ENCODE measurements at regions not wholly inside any gene's neighbourhood (a gene's known extent, or its start where the extent isn't known, plus 50 kb on each side); places are given as distances from the start of the nearest gene placed in this dataset.
"Not testable (repeated sequence)": the region's sequence is repeated elsewhere in the genome, so short reads cannot be mapped to it uniquely, and the experiment has no call there.

- not testable (repeated sequence) for H3K27ac ChIP-seq (ENCODE audit: low read depth in 2 of 2, low read length in 2 of 2); FAIRE-seq
These were observed 130.4 kb upstream of the ERV3-1 start for GRCh38 chr7:65136850-65137249.

GRCh38 chr7:65133087-65133486, 126.6 kb upstream of the ERV3-1 start:
- H3K4me1 ChIP-seq (ENCODE audit: control insufficient read depth in 2 of 3, insufficient read depth in 2 of 3, low read depth in 1 of 3, low read length in 3 of 3); H3K9me3 ChIP-seq (ENCODE audit: control insufficient read depth in 2 of 3, insufficient read depth in 1 of 3, low read length in 3 of 3); H3K9ac ChIP-seq (ENCODE audit: low read length in 3 of 3); FAIRE-seq; H3K27me3 ChIP-seq (ENCODE audit: control insufficient read depth, insufficient read depth, low read length); intact Hi-C loops (cut with DNase I); DNase-seq; H3K36me3 ChIP-seq (ENCODE audit: control insufficient read depth in 2 of 3, insufficient read depth in 3 of 3, low read length in 3 of 3); H3K4me3 ChIP-seq (ENCODE audit: low read length in 3 of 3); H3K27ac ChIP-seq (ENCODE audit: low read depth in 2 of 2, low read length in 2 of 2): not testable (repeated sequence)

More at GRCh38 chr7:65136850-65137249, 130.4 kb upstream of the ERV3-1 start:
- H3K9me3 ChIP-seq (ENCODE audit: control insufficient read depth in 2 of 3, insufficient read depth in 1 of 3, low read length in 3 of 3); H3K36me3 ChIP-seq (ENCODE audit: control insufficient read depth in 2 of 3, insufficient read depth in 3 of 3, low read length in 3 of 3); DNase-seq; H3K27me3 ChIP-seq (ENCODE audit: control insufficient read depth, insufficient read depth, low read length); H3K4me3 ChIP-seq (ENCODE audit: low read length in 3 of 3); intact Hi-C loops (cut with DNase I); H3K4me1 ChIP-seq (ENCODE audit: control insufficient read depth in 2 of 3, insufficient read depth in 2 of 3, low read depth in 1 of 3, low read length in 3 of 3); H3K9ac ChIP-seq (ENCODE audit: low read length in 3 of 3): not testable (repeated sequence)

GRCh38 chr7:65132256-65132655, 125.8 kb upstream of the ERV3-1 start:
- H3K9me3 ChIP-seq (ENCODE audit: control insufficient read depth in 2 of 3, insufficient read depth in 1 of 3, low read length in 3 of 3); H3K36me3 ChIP-seq (ENCODE audit: control insufficient read depth in 2 of 3, insufficient read depth in 3 of 3, low read length in 3 of 3); DNase-seq; H3K27ac ChIP-seq (ENCODE audit: low read depth in 2 of 2, low read length in 2 of 2); H3K27me3 ChIP-seq (ENCODE audit: control insufficient read depth, insufficient read depth, low read length); FAIRE-seq; H3K4me3 ChIP-seq (ENCODE audit: low read length in 3 of 3); H3K4me1 ChIP-seq (ENCODE audit: control insufficient read depth in 2 of 3, insufficient read depth in 2 of 3, low read depth in 1 of 3, low read length in 3 of 3); intact Hi-C loops (cut with DNase I); H3K9ac ChIP-seq (ENCODE audit: low read length in 3 of 3): not testable (repeated sequence)

DNA sequence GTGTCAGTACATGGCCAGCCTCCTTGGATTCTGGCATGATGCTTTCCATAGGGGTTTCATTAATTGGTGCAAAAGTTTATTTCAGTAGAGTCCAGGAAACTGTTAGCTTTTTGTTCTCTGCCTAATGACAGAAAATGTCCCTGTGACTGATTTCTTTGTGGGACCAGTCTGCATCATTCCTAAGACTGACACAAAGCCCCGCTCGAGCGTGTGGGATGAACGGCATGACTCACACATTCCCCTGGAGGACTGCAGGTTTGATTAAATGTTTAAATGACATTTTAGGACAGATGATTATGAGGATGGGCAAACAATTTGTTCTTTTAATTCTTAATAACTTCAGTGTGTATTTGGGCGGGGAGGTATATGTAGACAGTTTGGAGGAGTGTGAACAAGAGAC, 120.9 kb upstream of the ERV3-1 start:
- FAIRE-seq; H3K9me3 ChIP-seq (ENCODE audit: control insufficient read depth in 2 of 3, insufficient read depth in 1 of 3, low read length in 3 of 3); H3K27me3 ChIP-seq (ENCODE audit: control insufficient read depth, insufficient read depth, low read length); H3K4me3 ChIP-seq (ENCODE audit: low read length in 3 of 3); DNase-seq; intact Hi-C loops (cut with DNase I); H3K36me3 ChIP-seq (ENCODE audit: control insufficient read depth in 2 of 3, insufficient read depth in 3 of 3, low read length in 3 of 3); H3K4me1 ChIP-seq (ENCODE audit: control insufficient read depth in 2 of 3, insufficient read depth in 2 of 3, low read depth in 1 of 3, low read length in 3 of 3); H3K9ac ChIP-seq (ENCODE audit: low read length in 3 of 3); H3K27ac ChIP-seq (ENCODE audit: low read depth in 2 of 2, low read length in 2 of 2): not testable (repeated sequence)

DNA sequence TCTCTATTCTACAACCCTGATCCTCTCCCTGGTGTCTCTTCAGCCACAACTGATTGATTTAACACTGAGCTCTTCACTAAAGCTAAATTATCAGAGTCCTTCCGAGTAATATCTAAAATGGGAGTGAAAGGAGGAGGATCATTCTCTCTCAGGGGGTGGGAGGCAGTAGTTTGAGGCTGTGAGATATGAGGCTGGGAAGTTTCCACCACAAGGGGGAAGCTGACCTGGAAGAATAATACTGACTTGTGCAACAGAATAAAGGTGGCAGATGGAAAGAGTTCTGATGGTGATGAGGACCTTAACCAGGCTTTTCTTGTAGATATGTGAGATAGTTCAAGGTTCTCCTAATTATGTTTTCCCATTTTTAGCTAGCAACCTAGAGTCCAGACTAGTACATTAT, 118.1 kb upstream of the ERV3-1 start:
- intact Hi-C loops (cut with DNase I); H3K4me1 ChIP-seq (ENCODE audit: control insufficient read depth in 2 of 3, insufficient read depth in 2 of 3, low read depth in 1 of 3, low read length in 3 of 3); H3K9me3 ChIP-seq (ENCODE audit: control insufficient read depth in 2 of 3, insufficient read depth in 1 of 3, low read length in 3 of 3); H3K27ac ChIP-seq (ENCODE audit: low read depth in 2 of 2, low read length in 2 of 2); H3K27me3 ChIP-seq (ENCODE audit: control insufficient read depth, insufficient read depth, low read length); FAIRE-seq; H3K36me3 ChIP-seq (ENCODE audit: control insufficient read depth in 2 of 3, insufficient read depth in 3 of 3, low read length in 3 of 3); H3K4me3 ChIP-seq (ENCODE audit: low read length in 3 of 3); H3K9ac ChIP-seq (ENCODE audit: low read length in 3 of 3); DNase-seq: not testable (repeated sequence)

- H3K4me1 ChIP-seq (ENCODE audit: control insufficient read depth in 2 of 3, insufficient read depth in 2 of 3, low read depth in 1 of 3, low read length in 3 of 3); H3K9ac ChIP-seq (ENCODE audit: low read length in 3 of 3); H3K4me3 ChIP-seq (ENCODE audit: low read length in 3 of 3); H3K27ac ChIP-seq (ENCODE audit: low read depth in 2 of 2, low read length in 2 of 2); FAIRE-seq; H3K9me3 ChIP-seq (ENCODE audit: control insufficient read depth in 2 of 3, insufficient read depth in 1 of 3, low read length in 3 of 3); DNase-seq; H3K36me3 ChIP-seq (ENCODE audit: control insufficient read depth in 2 of 3, insufficient read depth in 3 of 3, low read length in 3 of 3); H3K27me3 ChIP-seq (ENCODE audit: control insufficient read depth, insufficient read depth, low read length); intact Hi-C loops (cut with DNase I): not testable (repeated sequence)
These were observed 99.2 kb upstream of the ERV3-1 start for GRCh38 chr7:65105650-65106203.

DNA sequence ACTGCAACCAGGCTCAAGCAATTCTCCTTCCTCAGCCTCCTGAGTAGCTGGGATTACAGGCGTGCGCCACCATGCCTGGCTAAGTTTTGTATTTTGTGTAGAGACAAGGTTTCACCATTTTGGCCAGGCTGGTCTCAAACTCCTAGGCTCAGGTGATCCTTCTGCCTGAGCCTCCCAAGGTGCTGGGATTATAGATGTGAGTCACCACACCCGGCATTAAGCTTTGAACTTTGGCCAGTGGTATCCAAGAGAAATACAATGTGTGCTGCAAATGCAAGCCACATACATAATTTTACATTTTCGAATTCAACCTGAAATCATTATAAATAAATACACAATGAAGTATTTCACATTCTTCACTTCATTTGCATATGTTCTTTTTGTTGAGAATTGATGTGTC, 94.0 kb upstream of the ERV3-1 start:
- FAIRE-seq; H3K9ac ChIP-seq (ENCODE audit: low read length in 3 of 3); H3K36me3 ChIP-seq (ENCODE audit: control insufficient read depth in 2 of 3, insufficient read depth in 3 of 3, low read length in 3 of 3); H3K27ac ChIP-seq (ENCODE audit: low read depth in 2 of 2, low read length in 2 of 2); DNase-seq; H3K27me3 ChIP-seq (ENCODE audit: control insufficient read depth, insufficient read depth, low read length); H3K9me3 ChIP-seq (ENCODE audit: control insufficient read depth in 2 of 3, insufficient read depth in 1 of 3, low read length in 3 of 3); H3K4me3 ChIP-seq (ENCODE audit: low read length in 3 of 3); intact Hi-C loops (cut with DNase I); H3K4me1 ChIP-seq (ENCODE audit: control insufficient read depth in 2 of 3, insufficient read depth in 2 of 3, low read depth in 1 of 3, low read length in 3 of 3): not testable (repeated sequence)

GRCh38 chr7:65081669-65082055, 75.2 kb upstream of the ERV3-1 start:
- DNase-seq = peak in 2 of 5 donors; percentile 3 to 50
- intact Hi-C loops (cut with DNase I); H3K27me3 ChIP-seq (ENCODE audit: control insufficient read depth, insufficient read depth, low read length); H3K36me3 ChIP-seq (ENCODE audit: control insufficient read depth in 2 of 3, insufficient read depth in 3 of 3, low read length in 3 of 3); FAIRE-seq; H3K9me3 ChIP-seq (ENCODE audit: control insufficient read depth in 2 of 3, insufficient read depth in 1 of 3, low read length in 3 of 3); H3K27ac ChIP-seq (ENCODE audit: low read depth in 2 of 2, low read length in 2 of 2); H3K4me1 ChIP-seq (ENCODE audit: control insufficient read depth in 2 of 3, insufficient read depth in 2 of 3, low read depth in 1 of 3, low read length in 3 of 3): not testable (repeated sequence)
- Histone ChIP-seq H3K4me3 (ENCODE audit: low read length in 3 of 3) (peak overlapping the region; percentile 64 to 85 (median 82)), H3K9ac (ENCODE audit: low read length in 3 of 3) (peak overlapping the region in 1 of 3 donors; percentile 42)

All from kidney (tissue), 10 donors.